Esophagus squamous epithelium (tissue), 5 donors: ENCODE measurements at regions not wholly inside any gene's neighbourhood (a gene's known extent, or its start where the extent isn't known, plus 50 kb on each side); places are given as distances from the start of the nearest gene placed in this dataset.

Experiments
- DNase-seq: peaks from one replicate; lab custom pipeline; 2025; lab: John Stamatoyannopoulos, UW
- H3K27ac ChIP-seq, 4 donors: fragments of 200-600 bp; sonication (generic); one replicate each; pipeline ENCODE4 v1.5.1; 2016 to 2019; ENCODE audit warnings: mild to moderate bottlenecking in 1 of 4
- H3K27me3 ChIP-seq, 4 donors: fragments of 200-600 bp; sonication (generic); 1 replicate in 3 of 4; 2 replicates in 1 of 4; pipeline versions ENCODE4 v1.5.1 to v1.6.0; 2017 to 2021; ENCODE audit warnings: antibody characterized with exemption in 1 of 4
- H3K36me3 ChIP-seq, 3 donors: fragments of 200-600 bp; sonication (generic); one replicate each; pipeline ENCODE4 v1.5.1; 2016 to 2019
- H3K4me1 ChIP-seq, 3 donors: fragments of 200-600 bp; sonication (generic); one replicate each; pipeline ENCODE4 v1.5.1; 2017 to 2019
- H3K4me3 ChIP-seq, 4 donors: fragments of 200-600 bp; sonication (generic); 1 replicate in 3 of 4; 2 replicates in 1 of 4; pipeline ENCODE4 v1.5.1; 2016 to 2019; ENCODE audit warnings: mild to moderate bottlenecking in 2 of 4, moderate library complexity in 1 of 4
- H3K9me3 ChIP-seq, 3 donors: fragments of 200-600 bp; sonication (generic); one replicate each; pipeline ENCODE4 v1.5.1; 2016 to 2019
- CTCF ChIP-seq, 6 experiments: fragments of 450-650 bp in 4 of 6; fragments of 200-600 bp in 2 of 6; sonication (generic) in 2 of 6; IDR thresholded peaks; one replicate each; pipeline ENCODE4 v1.5.1; 2016 to 2019; ENCODE audit warnings: antibody characterized with exemption in 6 of 6, mild to moderate bottlenecking in 4 of 6, moderate library complexity in 4 of 6
- POLR2A ChIP-seq, 4 donors: fragments of 450-650 bp; IDR thresholded peaks; one replicate each; pipeline ENCODE4 v1.6.1; 2017; ENCODE audit warnings: antibody characterized with exemption in 4 of 4, mild to moderate bottlenecking in 4 of 4, moderate library complexity in 3 of 4
- WGBS, 2 donors: methylation state at CpG; one replicate each; pipeline ENCODE4 v1.1.5; 2018; 5-methylcytosine and 5-hydroxymethylcytosine counted together
- intact Hi-C: fragments of 100-400 bp; cut with DNase I; formaldehyde crosslinking; loops from one replicate; pipeline ENCODE4 v1.15.0; 2022
- donor health status: DM: yes; HTN: yes; CAD: no.

GRCh38 chr15:66948294-66948693 lies 117.1 kb upstream of the SMAD3 start:
- no peak overlapping the region for H3K27ac ChIP-seq
- intact Hi-C loops = loop anchor here (5.0 to 10.0 kb wide), 3 partner anchors 359 to 887 kb away; no protein-coding TSS in a partner anchor
- H3K4me1 ChIP-seq = peaks cover 8 to 40% (median 8%) of the 10 kb centered on the region in 3 donors
- H3K36me3 ChIP-seq = no peaks in the 10 kb centered on the region
- WGBS, 2 donors = 0 to 48% methylated on average over 1 to 2 of the region's 2 CpGs
- TF ChIP-seq POLR2A (IDR thresholded peaks at IDR 0.05) = no peak
- TF ChIP-seq CTCF (IDR thresholded peaks at IDR 0.05) = no peak
- no peaks in the 10 kb centered on the region for H3K9me3 ChIP-seq
- DNase-seq = no peak
- H3K4me3 ChIP-seq = no peak overlapping the region
- no peaks in the 10 kb centered on the region for H3K27me3 ChIP-seq

- no peak for TF ChIP-seq CTCF (IDR thresholded peaks at IDR 0.05)
- TF ChIP-seq POLR2A (IDR thresholded peaks at IDR 0.05) = no peak
- intact Hi-C loops = no loop called here
- H3K36me3 ChIP-seq = no peaks in the 10 kb centered on the region
- H3K27me3 ChIP-seq = no peaks in the 10 kb centered on the region
- no peaks in the 10 kb centered on the region for H3K9me3 ChIP-seq
- H3K4me1 ChIP-seq = peaks cover 0 to 26% (median 8%) of the 10 kb centered on the region in 3 donors
- H3K4me3 ChIP-seq = no peak overlapping the region
- DNase-seq = no peak
- no peak overlapping the region for H3K27ac ChIP-seq
These were observed 115.3 kb upstream of the SMAD3 start for GRCh38 chr15:66950114-66950513.

- H3K4me1 ChIP-seq = peaks cover 7 to 35% (median 11%) of the 10 kb centered on the region in 3 donors
- no peaks in the 10 kb centered on the region for H3K27me3 ChIP-seq
- WGBS, 2 donors = 54 to 55% methylated on average over 6 of the region's 6 CpGs
- DNase-seq = no peak
- H3K4me3 ChIP-seq = no peak overlapping the region
- no peaks in the 10 kb centered on the region for H3K9me3 ChIP-seq
- TF ChIP-seq CTCF (IDR thresholded peaks at IDR 0.05) = no peak
- TF ChIP-seq POLR2A (IDR thresholded peaks at IDR 0.05) = no peak
- intact Hi-C loops = no loop called here
- H3K36me3 ChIP-seq = no peaks in the 10 kb centered on the region
- no peak overlapping the region for H3K27ac ChIP-seq
These were observed 113.7 kb upstream of the SMAD3 start for GRCh38 chr15:66951531-66952320.

- no peaks in the 10 kb centered on the region for H3K27me3 ChIP-seq
- no peak overlapping the region for H3K27ac ChIP-seq
- no peaks in the 10 kb centered on the region for H3K36me3 ChIP-seq
- TF ChIP-seq POLR2A (IDR thresholded peaks at IDR 0.05) (no peak), CTCF (IDR thresholded peaks at IDR 0.05) (no peak)
- WGBS, 2 donors = 73 to 84% methylated on average over 5 to 6 of the region's 6 CpGs
- no peak for DNase-seq
- H3K4me3 ChIP-seq = no peak overlapping the region
- intact Hi-C loops = no loop called here
- peaks cover 11 to 41% (median 12%) of the 10 kb centered on the region in 3 donors for H3K4me1 ChIP-seq
- no peaks in the 10 kb centered on the region for H3K9me3 ChIP-seq
These were observed 112.5 kb upstream of the SMAD3 start for GRCh38 chr15:66952756-66953522.
